ENCODE measurements at regions not wholly inside any gene's neighbourhood (a gene's known extent, or its start where the extent isn't known, plus 50 kb on each side); places are given as distances from the start of the nearest gene placed in this dataset.
"Not testable (repeated sequence)": the region's sequence is repeated elsewhere in the genome, so short reads cannot be mapped to it uniquely, and the experiment has no call there.

GRCh38 chr15:47897525-47897924 lies 180.2 kb downstream of the SEMA6D start:
- Histone ChIP-seq H3K27me3 (ENCODE audit: control insufficient read depth, insufficient read depth, low read length) (no peaks in the 10 kb centered on the region), H3K4me3 (ENCODE audit: low read depth, low read length) (no peak overlapping the region), H3K36me3 (ENCODE audit: control insufficient read depth, insufficient read depth, low read length) (no peaks in the 10 kb centered on the region)
- DNase-seq (ENCODE audit: low read depth): no peak
- CTCF ChIA-PET: interaction anchor here (1.8 kb wide), 1 partner anchor 12 kb away, joined by 3 read pairs; no protein-coding TSS in a partner anchor
- POLR2A ChIA-PET: no interaction called here
- TF ChIP-seq CTCF (IDR thresholded peaks at IDR 0.05; ENCODE audit: insufficient read depth, low read depth, low read length): no peak

GRCh38 chr15:47900751-47901150 lies 183.4 kb downstream of the SEMA6D start:
- Histone ChIP-seq H3K27me3 (ENCODE audit: control insufficient read depth, insufficient read depth, low read length) (no peaks in the 10 kb centered on the region), H3K4me3 (ENCODE audit: low read depth, low read length) (no peak overlapping the region), H3K36me3 (ENCODE audit: control insufficient read depth, insufficient read depth, low read length) (no peaks in the 10 kb centered on the region)
- no peak for TF ChIP-seq CTCF (IDR thresholded peaks at IDR 0.05; ENCODE audit: insufficient read depth, low read depth, low read length)
- DNase-seq (ENCODE audit: low read depth): no peak
- POLR2A ChIA-PET: no interaction called here
- CTCF ChIA-PET: interaction anchor here (0.7 kb wide), 1 partner anchor 11 kb away, joined by 3 read pairs; no protein-coding TSS in a partner anchor

- Histone ChIP-seq H3K27me3 (ENCODE audit: control insufficient read depth, insufficient read depth, low read length) (no peaks in the 10 kb centered on the region), H3K4me3 (ENCODE audit: low read depth, low read length) (no peak overlapping the region), H3K36me3 (ENCODE audit: control insufficient read depth, insufficient read depth, low read length) (no peaks in the 10 kb centered on the region)
- CTCF ChIA-PET: no interaction called here
- POLR2A ChIA-PET: no interaction called here
- no peak for DNase-seq (ENCODE audit: low read depth)
- TF ChIP-seq CTCF (IDR thresholded peaks at IDR 0.05; ENCODE audit: insufficient read depth, low read depth, low read length): no peak
Observed at GRCh38 chr15:47903368-47903767, 186.1 kb downstream of the SEMA6D start.

- DNase-seq (ENCODE audit: low read depth): no peak
- ChIA-PET CTCF (no interaction called here), POLR2A (no interaction called here)
- TF ChIP-seq CTCF (IDR thresholded peaks at IDR 0.05; ENCODE audit: insufficient read depth, low read depth, low read length): no peak
- Histone ChIP-seq H3K27me3 (ENCODE audit: control insufficient read depth, insufficient read depth, low read length) (no peaks in the 10 kb centered on the region), H3K4me3 (ENCODE audit: low read depth, low read length) (no peak overlapping the region), H3K36me3 (ENCODE audit: control insufficient read depth, insufficient read depth, low read length) (no peaks in the 10 kb centered on the region)
Observed at GRCh38 chr15:47908486-47908885, 191.2 kb downstream of the SEMA6D start.

GRCh38 chr15:47908950-47909670 lies 191.8 kb downstream of the SEMA6D start:
- DNase-seq (ENCODE audit: low read depth): peak; percentile 1
- no peak for TF ChIP-seq CTCF (IDR thresholded peaks at IDR 0.05; ENCODE audit: insufficient read depth, low read depth, low read length)
- CTCF ChIA-PET: interaction anchor here (0.7 kb wide), 1 partner anchor 11 kb away, joined by 3 read pairs; no protein-coding TSS in a partner anchor
- H3K36me3 ChIP-seq (ENCODE audit: control insufficient read depth, insufficient read depth, low read length): no peaks in the 10 kb centered on the region
- no peak overlapping the region for H3K4me3 ChIP-seq (ENCODE audit: low read depth, low read length)
- POLR2A ChIA-PET: no interaction called here
- no peaks in the 10 kb centered on the region for H3K27me3 ChIP-seq (ENCODE audit: control insufficient read depth, insufficient read depth, low read length)

- POLR2A ChIA-PET; DNase-seq (ENCODE audit: low read depth); H3K4me3 ChIP-seq (ENCODE audit: low read depth, low read length); CTCF ChIA-PET; H3K36me3 ChIP-seq (ENCODE audit: control insufficient read depth, insufficient read depth, low read length); H3K27me3 ChIP-seq (ENCODE audit: control insufficient read depth, insufficient read depth, low read length): not testable (repeated sequence)
Observed at GRCh38 chr15:47912910-47913309, 195.6 kb downstream of the SEMA6D start.
